Stimulated activated CD8-positive, alpha-beta memory T cell treated with anti-CD3 and anti-CD28 coated beads, Interleukin-2, amount 100 ng/mL, for 48 hours (primary cell): ENCODE measurements at regions not wholly inside any gene's neighbourhood (a gene's known extent, or its start where the extent isn't known, plus 50 kb on each side); places are given as distances from the start of the nearest gene placed in this dataset.
"Not testable (repeated sequence)": the region's sequence is repeated elsewhere in the genome, so short reads cannot be mapped to it uniquely, and the experiment has no call there.

ENCODE experiments used
- DNase-seq, 2 donors: peaks; one replicate each; pipeline ENCODE4 v3.0.0-alpha.2; 2020; ENCODE audit warnings: low read depth in 2 of 2

GRCh38 chr7:131937868-131938267 is 381.4 kb upstream of the PODXL start:
- DNase-seq = no peak

GRCh38 chr7:131935180-131935579 is 378.8 kb upstream of the PODXL start:
- no peak for DNase-seq

- DNase-seq = no peak
Measured at GRCh38 chr7:131934452-131934851, 378.0 kb upstream of the PODXL start.

GRCh38 chr7:131933751-131934289 is 377.4 kb upstream of the PODXL start:
- no peak for DNase-seq

- not testable (repeated sequence) for DNase-seq
Measured at GRCh38 chr7:131933219-131933618, 376.8 kb upstream of the PODXL start.

- no peak for DNase-seq
Measured at GRCh38 chr7:131932271-131932670, 375.8 kb upstream of the PODXL start.

- no peak for DNase-seq
Measured at GRCh38 chr7:131931370-131931769, 374.9 kb upstream of the PODXL start.

- DNase-seq = no peak
Measured at GRCh38 chr7:131929632-131930031, 373.2 kb upstream of the PODXL start.

GRCh38 chr7:131927770-131928423 is 371.5 kb upstream of the PODXL start:
- no peak for DNase-seq

- DNase-seq = no peak
Measured at GRCh38 chr7:131925636-131926035, 369.2 kb upstream of the PODXL start.

- DNase-seq = no peak
Measured at GRCh38 chr7:131924857-131925256, 368.4 kb upstream of the PODXL start.

- DNase-seq = not testable (repeated sequence)
Measured at GRCh38 chr7:131922948-131923347, 366.5 kb upstream of the PODXL start.

GRCh38 chr7:131921016-131921415 is 364.6 kb upstream of the PODXL start:
- no peak for DNase-seq

GRCh38 chr7:131919920-131920709 is 363.7 kb upstream of the PODXL start:
- no peak for DNase-seq

GRCh38 chr7:131911112-131911511 is 354.7 kb upstream of the PODXL start:
- DNase-seq = no peak

- DNase-seq = no peak
Measured at GRCh38 chr7:131909151-131909768, 352.8 kb upstream of the PODXL start.

- no peak for DNase-seq
Measured at GRCh38 chr7:131908714-131909113, 352.3 kb upstream of the PODXL start.

- DNase-seq = no peak
Measured at GRCh38 chr7:131905471-131905973, 349.1 kb upstream of the PODXL start.

- no peak for DNase-seq
Measured at GRCh38 chr7:131904760-131905327, 348.4 kb upstream of the PODXL start.

- DNase-seq = no peak
Measured at GRCh38 chr7:131903315-131903714, 346.9 kb upstream of the PODXL start.

- DNase-seq = no peak
Measured at GRCh38 chr7:131900785-131901287, 344.4 kb upstream of the PODXL start.
